GM18498 (cell line): ENCODE measurements at regions not wholly inside any gene's neighbourhood (a gene's known extent, or its start where the extent isn't known, plus 50 kb on each side); places are given as distances from the start of the nearest gene placed in this dataset.

Experiments used
- ATAC-seq: cut with Tn5 transposase; IDR thresholded peaks from one replicate; pipeline ENCODE4 v1.9.1; 2021; ENCODE audit warnings: mild to moderate bottlenecking, moderate library complexity; ENCODE audit not compliant: unreplicated experiment

- no peak for ATAC-seq
Observed at GRCh38 chrY:15397556-15398280, 873.4 kb downstream of the NLGN4Y start.

- ATAC-seq, result no peak
Observed at GRCh38 chrY:15402451-15402850, 878.1 kb downstream of the NLGN4Y start.

- no peak for ATAC-seq
Observed at GRCh38 chrY:15404551-15404950, 880.2 kb downstream of the NLGN4Y start.

- ATAC-seq, result no peak
Observed at GRCh38 chrY:15415165-15415564, 890.8 kb downstream of the NLGN4Y start.

- no peak for ATAC-seq
Observed at GRCh38 chrY:15418613-15419012, 894.3 kb downstream of the NLGN4Y start.

- peak; percentile 90 for ATAC-seq
Observed at GRCh38 chrY:15424665-15425132, 900.4 kb downstream of the NLGN4Y start.

- ATAC-seq, result no peak
Observed at GRCh38 chrY:15440021-15440695, 915.8 kb downstream of the NLGN4Y start.

GRCh38 chrY:15440696-15441408 lies 916.5 kb downstream of the NLGN4Y start:
- ATAC-seq, result no peak

GRCh38 chrY:15441878-15442277 lies 917.5 kb downstream of the NLGN4Y start:
- ATAC-seq, result no peak

GRCh38 chrY:15445871-15446270 lies 921.5 kb downstream of the NLGN4Y start:
- ATAC-seq, result no peak

- no peak for ATAC-seq
Observed at GRCh38 chrY:15446861-15447260, 922.5 kb downstream of the NLGN4Y start.

- no peak for ATAC-seq
Observed at GRCh38 chrY:15447959-15448358, 923.6 kb downstream of the NLGN4Y start.

- ATAC-seq, result no peak
Observed at GRCh38 chrY:15455133-15455937, 931.0 kb downstream of the NLGN4Y start.

- no peak for ATAC-seq
Observed at GRCh38 chrY:15455980-15456469, 931.7 kb downstream of the NLGN4Y start.

- ATAC-seq, result no peak
Observed at GRCh38 chrY:15456491-15456890, 932.2 kb downstream of the NLGN4Y start.

- no peak for ATAC-seq
Observed at GRCh38 chrY:15457682-15458081, 933.4 kb downstream of the NLGN4Y start.

GRCh38 chrY:15458426-15458825 lies 934.1 kb downstream of the NLGN4Y start:
- ATAC-seq, result no peak

GRCh38 chrY:15465880-15466279 lies 941.6 kb downstream of the NLGN4Y start:
- no peak for ATAC-seq

GRCh38 chrY:15466891-15467290 lies 942.6 kb downstream of the NLGN4Y start:
- no peak for ATAC-seq

GRCh38 chrY:15468091-15468490 lies 943.8 kb downstream of the NLGN4Y start:
- ATAC-seq, result no peak

GRCh38 chrY:15471371-15471770 lies 947.0 kb downstream of the NLGN4Y start:
- ATAC-seq, result no peak
